ENCODE measurements at regions not wholly inside any gene's neighbourhood (a gene's known extent, or its start where the extent isn't known, plus 50 kb on each side); places are given as distances from the start of the nearest gene placed in this dataset.

- TF ChIP-seq CTCF (conservative IDR thresholded peaks at IDR 0.05): no peak
Observed at GRCh38 chr10:121668314-121669027, 70.2 kb upstream of the FGFR2 start.

GRCh38 chr10:121667948-121668313 lies 69.7 kb upstream of the FGFR2 start:
- TF ChIP-seq CTCF (conservative IDR thresholded peaks at IDR 0.05): no peak
- no peak overlapping the region for H3K27ac ChIP-seq

More at GRCh38 chr10:121668314-121669027, 70.2 kb upstream of the FGFR2 start:
- H3K27ac ChIP-seq: peak overlapping the region; percentile 30

GRCh38 chr10:121665809-121666208 lies 67.6 kb upstream of the FGFR2 start:
- TF ChIP-seq CTCF (conservative IDR thresholded peaks at IDR 0.05): no peak
- no peak overlapping the region for H3K27ac ChIP-seq

GRCh38 chr10:121664671-121665070 lies 66.4 kb upstream of the FGFR2 start:
- no peak overlapping the region for H3K27ac ChIP-seq
- TF ChIP-seq CTCF (conservative IDR thresholded peaks at IDR 0.05): no peak

GRCh38 chr10:121662945-121663917 lies 65.0 kb upstream of the FGFR2 start:
- no peak; the same call in 1 of the 2 replicates for TF ChIP-seq CTCF (conservative IDR thresholded peaks at IDR 0.05)
- H3K27ac ChIP-seq: no peak overlapping the region

- no peak overlapping the region for H3K27ac ChIP-seq
- no peak for TF ChIP-seq CTCF (conservative IDR thresholded peaks at IDR 0.05)
Observed at GRCh38 chr10:121662531-121662930, 64.3 kb upstream of the FGFR2 start.

GRCh38 chr10:121661451-121661851 lies 63.2 kb upstream of the FGFR2 start:
- TF ChIP-seq CTCF (conservative IDR thresholded peaks at IDR 0.05): no peak
- H3K27ac ChIP-seq: no peak overlapping the region

All from VCaP (cell line).